DND-41 (cell line): ENCODE measurements at regions not wholly inside any gene's neighbourhood (a gene's known extent, or its start where the extent isn't known, plus 50 kb on each side); places are given as distances from the start of the nearest gene placed in this dataset.

Experiments used
- ATAC-seq: fragments of 200-7000 bp; cut with Tn5 transposase; 3 replicates; pipeline ENCODE4 v1.9.1; 2021; ENCODE audit warnings: low read depth; ENCODE audit not compliant: insufficient read depth
- DNase-seq: peaks from one replicate; pipeline ENCODE4 v3.0.0-alpha.2; 2020
- H2AFZ ChIP-seq: 2 replicates; pipeline ENCODE4 v1.6.0; 2012; ENCODE audit warnings: low read depth, low read length
- H3K27ac ChIP-seq: 2 replicates; pipeline ENCODE4 v1.5.1; 2012; ENCODE audit warnings: low read length, inconsistent platforms
- H3K27me3 ChIP-seq: fragments of 200-600 bp; sonication (generic); 2 replicates; pipeline ENCODE4 v1.6.0; 2012; ENCODE audit warnings: low read length, mild to moderate bottlenecking, inconsistent platforms; ENCODE audit not compliant: insufficient read depth, poor library complexity
- H3K36me3 ChIP-seq: 2 replicates; pipeline ENCODE4 v1.5.1; 2012; ENCODE audit warnings: low read length, inconsistent platforms; ENCODE audit not compliant: insufficient read depth
- H3K4me1 ChIP-seq: 2 replicates; pipeline ENCODE4 v1.5.1; 2012; ENCODE audit warnings: mild to moderate bottlenecking, low read length; ENCODE audit not compliant: insufficient read depth
- H3K4me2 ChIP-seq: 2 replicates; pipeline ENCODE4 v1.6.0; 2012; ENCODE audit warnings: mild to moderate bottlenecking, moderate library complexity, low read length, inconsistent platforms; ENCODE audit not compliant: insufficient read depth
- H3K4me3 ChIP-seq, 2 experiments: fragments of 200-600 bp in 1 of 2; shearing (Covaris generic) in 1 of 2; 2 replicates each; pipeline ENCODE4 v1.5.1; 2012 to 2016; ENCODE audit warnings: inconsistent platforms in 2 of 2, low read length in 2 of 2, mild to moderate bottlenecking in 2 of 2, low read depth in 1 of 2, moderate library complexity in 1 of 2
- H3K79me2 ChIP-seq: 2 replicates; pipeline ENCODE4 v1.6.0; 2012; ENCODE audit warnings: low read length, inconsistent platforms; ENCODE audit not compliant: insufficient read depth
- H3K9ac ChIP-seq: 2 replicates; pipeline ENCODE4 v1.6.0; 2012; ENCODE audit warnings: low read depth, mild to moderate bottlenecking, inconsistent platforms, low read length, moderate library complexity
- H3K9me3 ChIP-seq: 2 replicates; pipeline ENCODE4 v1.5.1; 2012; ENCODE audit warnings: low read length, moderate library complexity, mild to moderate bottlenecking, inconsistent platforms; ENCODE audit not compliant: insufficient read depth, severe bottlenecking
- H4K20me1 ChIP-seq: 2 replicates; pipeline ENCODE4 v1.6.0; 2012; ENCODE audit warnings: low read length; ENCODE audit not compliant: insufficient read depth
- EZH2 ChIP-seq: IDR thresholded peaks from 3 replicates; pipeline ENCODE4 v1.6.1; 2012; ENCODE audit warnings: borderline replicate concordance, low read depth, mild to moderate bottlenecking, moderate library complexity, low read length, inconsistent platforms; ENCODE audit not compliant: severe bottlenecking
- TF ChIP-seq, protein P1 (sequence below): IDR thresholded peaks from 2 replicates; pipeline ENCODE4 v1.5.1; 2012; ENCODE audit warnings: borderline replicate concordance, low read length, moderate library complexity, mild to moderate bottlenecking; ENCODE audit not compliant: poor library complexity, severe bottlenecking; ENCODE audit errors: extremely low read depth

DNA sequence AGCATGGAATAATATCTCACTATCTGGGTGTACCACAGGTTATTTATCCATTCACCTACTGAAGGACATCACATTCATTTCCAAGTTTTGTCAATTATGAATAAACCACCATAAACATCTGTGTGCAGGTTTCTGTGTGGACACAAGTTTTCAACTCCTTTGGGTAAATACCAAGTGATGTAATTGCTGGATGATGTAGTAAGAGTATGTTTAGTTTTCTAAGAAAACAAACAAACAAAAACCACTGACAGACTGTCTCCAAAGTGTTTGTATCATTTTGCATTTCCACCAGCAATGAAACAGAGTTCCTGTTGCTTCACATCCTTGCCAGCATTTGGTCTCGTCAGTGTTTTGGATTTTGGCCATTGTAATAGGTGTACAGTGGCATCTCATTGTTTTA is 435.7 kb upstream of the PROX1 start:
- H3K9me3 ChIP-seq = no peaks in the 10 kb centered on the region
- no peaks in the 10 kb centered on the region for H3K4me1 ChIP-seq
- DNase-seq (no peak), ATAC-seq (no peak)
- no peak overlapping the region for H3K4me2 ChIP-seq
- peaks cover 3% of the 10 kb centered on the region for H3K27me3 ChIP-seq
- H3K4me3 ChIP-seq = no peak overlapping the region
- H3K36me3 ChIP-seq = no peaks in the 10 kb centered on the region
- H2AFZ ChIP-seq = no peak overlapping the region
- no peaks in the 10 kb centered on the region for H4K20me1 ChIP-seq
- TF ChIP-seq, protein P1, sequence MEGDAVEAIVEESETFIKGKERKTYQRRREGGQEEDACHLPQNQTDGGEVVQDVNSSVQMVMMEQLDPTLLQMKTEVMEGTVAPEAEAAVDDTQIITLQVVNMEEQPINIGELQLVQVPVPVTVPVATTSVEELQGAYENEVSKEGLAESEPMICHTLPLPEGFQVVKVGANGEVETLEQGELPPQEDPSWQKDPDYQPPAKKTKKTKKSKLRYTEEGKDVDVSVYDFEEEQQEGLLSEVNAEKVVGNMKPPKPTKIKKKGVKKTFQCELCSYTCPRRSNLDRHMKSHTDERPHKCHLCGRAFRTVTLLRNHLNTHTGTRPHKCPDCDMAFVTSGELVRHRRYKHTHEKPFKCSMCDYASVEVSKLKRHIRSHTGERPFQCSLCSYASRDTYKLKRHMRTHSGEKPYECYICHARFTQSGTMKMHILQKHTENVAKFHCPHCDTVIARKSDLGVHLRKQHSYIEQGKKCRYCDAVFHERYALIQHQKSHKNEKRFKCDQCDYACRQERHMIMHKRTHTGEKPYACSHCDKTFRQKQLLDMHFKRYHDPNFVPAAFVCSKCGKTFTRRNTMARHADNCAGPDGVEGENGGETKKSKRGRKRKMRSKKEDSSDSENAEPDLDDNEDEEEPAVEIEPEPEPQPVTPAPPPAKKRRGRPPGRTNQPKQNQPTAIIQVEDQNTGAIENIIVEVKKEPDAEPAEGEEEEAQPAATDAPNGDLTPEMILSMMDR = no peak
- TF ChIP-seq EZH2 = no peak
- no peaks in the 10 kb centered on the region for H3K79me2 ChIP-seq
- no peak overlapping the region for H3K27ac ChIP-seq
- H3K9ac ChIP-seq = no peak overlapping the region

DNA sequence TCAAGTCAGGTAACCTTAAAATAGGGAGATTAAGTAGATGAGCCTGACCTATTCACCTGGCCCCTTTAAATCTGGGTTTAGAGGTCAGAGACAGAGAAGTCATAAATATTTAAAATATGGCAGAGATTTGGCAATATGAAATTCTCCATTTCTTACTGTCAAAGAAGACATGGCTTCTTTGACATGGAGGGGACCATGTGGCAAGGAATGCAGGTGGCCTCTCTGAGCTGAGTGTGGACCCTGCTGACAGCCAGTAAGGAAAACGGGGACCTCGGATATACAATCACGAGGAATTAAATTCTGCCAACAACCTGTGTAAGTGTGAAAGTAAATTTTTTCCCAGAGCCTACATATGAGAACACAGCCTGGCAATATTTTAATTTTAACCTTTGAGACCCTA is 427.5 kb upstream of the PROX1 start:
- no peaks in the 10 kb centered on the region for H4K20me1 ChIP-seq
- H3K27ac ChIP-seq = no peak overlapping the region
- TF ChIP-seq, protein P1 = no peak
- TF ChIP-seq EZH2 = no peak
- ATAC-seq (no peak), DNase-seq (no peak)
- H3K4me2 ChIP-seq = no peak overlapping the region
- no peak overlapping the region for H3K9ac ChIP-seq
- no peaks in the 10 kb centered on the region for H3K4me1 ChIP-seq
- H3K27me3 ChIP-seq = no peaks in the 10 kb centered on the region
- peaks cover 10% of the 10 kb centered on the region for H3K9me3 ChIP-seq
- H3K36me3 ChIP-seq = no peaks in the 10 kb centered on the region
- no peak overlapping the region for H3K4me3 ChIP-seq
- no peak overlapping the region for H2AFZ ChIP-seq
- no peaks in the 10 kb centered on the region for H3K79me2 ChIP-seq

DNA sequence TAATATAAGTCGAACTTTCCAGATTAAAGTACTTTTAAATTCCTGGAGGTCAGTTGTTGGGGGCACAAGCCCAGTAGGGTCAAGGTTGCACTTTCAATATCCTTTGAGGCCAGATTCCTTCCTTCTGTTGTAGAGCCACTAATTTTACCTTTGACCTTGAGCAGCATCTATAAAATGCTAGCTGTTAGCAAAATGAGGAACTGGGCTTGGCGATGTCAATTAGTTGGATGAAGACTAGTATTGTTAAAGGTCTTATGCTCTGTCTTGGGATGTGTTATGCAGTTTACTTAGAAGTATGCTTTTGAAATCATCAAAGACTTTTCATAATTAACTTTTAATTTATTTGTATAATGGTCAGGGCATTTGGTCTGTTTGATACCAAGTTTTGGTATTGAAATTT is 425.9 kb upstream of the PROX1 start:
- ATAC-seq = no peak
- Histone ChIP-seq H4K20me1 (no peaks in the 10 kb centered on the region), H3K27me3 (no peaks in the 10 kb centered on the region), H3K9ac (no peak overlapping the region), H3K4me2 (no peak overlapping the region), H3K27ac (no peak overlapping the region), H3K9me3 (peaks cover 10% of the 10 kb centered on the region), H3K79me2 (no peaks in the 10 kb centered on the region), H3K4me1 (no peaks in the 10 kb centered on the region), H3K36me3 (no peaks in the 10 kb centered on the region), H3K4me3 (no peak overlapping the region), H2AFZ (no peak overlapping the region)
- DNase-seq = no peak
- no peak for TF ChIP-seq EZH2
- TF ChIP-seq, protein P1 = no peak

DNA sequence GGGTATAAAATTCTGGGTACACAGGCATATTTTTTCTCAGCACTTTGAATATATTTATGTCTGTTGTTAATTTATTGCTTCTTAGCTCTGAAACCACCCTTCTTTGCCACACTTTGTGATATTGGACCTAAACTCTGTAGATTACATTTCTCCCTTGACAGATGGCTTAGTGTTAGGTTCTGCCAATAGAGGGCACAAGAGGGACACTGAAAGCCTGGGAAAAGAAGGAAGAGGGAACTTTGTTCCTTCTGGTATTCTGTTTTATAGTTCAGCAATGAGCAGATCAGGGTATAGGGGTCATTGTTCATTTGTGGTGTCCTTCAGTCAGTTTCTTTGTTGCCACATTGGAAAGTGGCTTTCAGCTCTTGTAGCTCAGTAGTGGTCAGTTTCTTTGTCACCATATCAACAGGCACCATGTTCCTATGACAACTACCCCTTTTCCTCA is 423.5 kb upstream of the PROX1 start:
- DNase-seq (no peak), ATAC-seq (no peak)
- Histone ChIP-seq H3K4me2 (no peak overlapping the region), H3K36me3 (no peaks in the 10 kb centered on the region), H3K9ac (no peak overlapping the region), H4K20me1 (no peaks in the 10 kb centered on the region), H2AFZ (no peak overlapping the region), H3K27me3 (no peaks in the 10 kb centered on the region), H3K27ac (no peak overlapping the region), H3K9me3 (peaks cover 10% of the 10 kb centered on the region), H3K79me2 (no peaks in the 10 kb centered on the region), H3K4me1 (no peaks in the 10 kb centered on the region), H3K4me3 (no peak overlapping the region)
- TF ChIP-seq EZH2 = no peak
- TF ChIP-seq, protein P1 = peak; percentile 47
